H9 (cell line): ENCODE measurements at regions not wholly inside any gene's neighbourhood (a gene's known extent, or its start where the extent isn't known, plus 50 kb on each side); places are given as distances from the start of the nearest gene placed in this dataset.

Source experiments
- DNase-seq: peaks from one replicate; pipeline ENCODE4 v3.0.0-alpha.2; 2017
- H2AFZ ChIP-seq: one replicate; pipeline ENCODE4 v1.6.1; 2013; ENCODE audit warnings: mild to moderate bottlenecking, low read length, control low read depth, moderate library complexity
- H2AK5ac ChIP-seq: 2 replicates; pipeline ENCODE4 v1.6.1; 2013; ENCODE audit warnings: low read length, control low read depth, mixed read lengths; ENCODE audit not compliant: insufficient read length
- H2BK120ac ChIP-seq: one replicate; pipeline ENCODE4 v1.6.1; 2013; ENCODE audit warnings: low read depth, mild to moderate bottlenecking, low read length, control low read depth, inconsistent platforms; ENCODE audit not compliant: poor library complexity, severe bottlenecking
- H2BK12ac ChIP-seq: 2 replicates; pipeline ENCODE4 v1.6.1; 2013; ENCODE audit warnings: low read length, control low read depth, mixed read lengths, low read depth; ENCODE audit not compliant: insufficient read length
- H2BK15ac ChIP-seq: 2 replicates; pipeline ENCODE4 v1.6.1; 2013; ENCODE audit warnings: low read depth, low read length, control low read depth
- H2BK20ac ChIP-seq: one replicate; pipeline ENCODE4 v1.6.1; 2013; ENCODE audit warnings: low read depth, mild to moderate bottlenecking, low read length, control low read depth, inconsistent platforms; ENCODE audit not compliant: poor library complexity, severe bottlenecking
- H2BK5ac ChIP-seq: 2 replicates; pipeline ENCODE4 v1.6.1; 2013; ENCODE audit warnings: low read length, control low read depth, mixed read lengths; ENCODE audit not compliant: insufficient read length
- H3K14ac ChIP-seq: 2 replicates; pipeline ENCODE4 v1.6.1; 2013; ENCODE audit warnings: low read length, control low read depth; ENCODE audit not compliant: insufficient read depth
- H3K18ac ChIP-seq: 2 replicates; pipeline ENCODE4 v1.6.1; 2013; ENCODE audit warnings: low read depth, mild to moderate bottlenecking, mixed read lengths, low read length, control low read depth; ENCODE audit not compliant: insufficient read length
- H3K23ac ChIP-seq: 2 replicates; pipeline ENCODE4 v1.6.1; 2013; ENCODE audit warnings: low read length, control low read depth, mixed read lengths, low read depth; ENCODE audit not compliant: insufficient read length
- H3K23me2 ChIP-seq: 2 replicates; pipeline ENCODE4 v1.6.1; 2013; ENCODE audit warnings: low read depth, mild to moderate bottlenecking, mixed read lengths, low read length, control low read depth; ENCODE audit not compliant: insufficient read length, poor library complexity, severe bottlenecking
- H3K27ac ChIP-seq: 2 replicates; pipeline ENCODE4 v1.5.1; 2013; ENCODE audit warnings: low read length, control low read depth, mixed read lengths, low read depth; ENCODE audit not compliant: insufficient read length
- H3K27me3 ChIP-seq: 2 replicates; pipeline ENCODE4 v1.6.1; 2013; ENCODE audit warnings: low read length, control low read depth, inconsistent platforms; ENCODE audit not compliant: insufficient read depth
- H3K4ac ChIP-seq: 2 replicates; pipeline ENCODE4 v1.6.1; 2013; ENCODE audit warnings: low read depth, mild to moderate bottlenecking, control low read depth, inconsistent platforms, low read length, moderate library complexity
- H3K4me1 ChIP-seq: 2 replicates; pipeline ENCODE4 v1.6.1; 2013; ENCODE audit warnings: low read length, control low read depth, inconsistent platforms; ENCODE audit not compliant: insufficient read depth
- H3K4me2 ChIP-seq: 2 replicates; pipeline ENCODE4 v1.6.1; 2013; ENCODE audit warnings: low read length, control low read depth, mixed read lengths; ENCODE audit not compliant: insufficient read length, insufficient read depth
- H3K56ac ChIP-seq: 2 replicates; pipeline ENCODE4 v1.6.1; 2013; ENCODE audit warnings: low read depth, mild to moderate bottlenecking, mixed read lengths, low read length, control low read depth; ENCODE audit not compliant: insufficient read length
- H3K79me1 ChIP-seq: 2 replicates; pipeline ENCODE4 v1.6.1; 2013; ENCODE audit warnings: low read depth, mild to moderate bottlenecking, moderate library complexity, low read length, control low read depth, inconsistent platforms; ENCODE audit not compliant: insufficient read depth, poor library complexity, severe bottlenecking
- H3K79me2 ChIP-seq: 2 replicates; pipeline ENCODE4 v1.6.1; 2013; ENCODE audit warnings: low read length, control low read depth, inconsistent platforms; ENCODE audit not compliant: insufficient read depth
- H3K9ac ChIP-seq: 2 replicates; pipeline ENCODE4 v1.6.1; 2013; ENCODE audit warnings: low read length, control low read depth, mixed read lengths; ENCODE audit not compliant: insufficient read length; ENCODE audit errors: extremely low read depth
- H3K9me3 ChIP-seq: one replicate; pipeline ENCODE4 v1.6.1; 2013; ENCODE audit warnings: low read depth, low read length, inconsistent platforms; ENCODE audit not compliant: control insufficient read depth
- H3T11ph ChIP-seq: one replicate; pipeline ENCODE4 v1.6.1; 2013; ENCODE audit warnings: mild to moderate bottlenecking, low read length, control low read depth, inconsistent platforms
- H4K20me1 ChIP-seq: one replicate; pipeline ENCODE4 v1.6.1; 2013; ENCODE audit not compliant: control insufficient read depth, insufficient read length, insufficient read depth
- H4K5ac ChIP-seq: 2 replicates; pipeline ENCODE4 v1.6.1; 2013; ENCODE audit warnings: low read depth, mild to moderate bottlenecking, mixed read lengths, low read length, control low read depth; ENCODE audit not compliant: insufficient read length
- H4K8ac ChIP-seq: replicated peaks from 2 replicates; pipeline ENCODE4 v1.6.1; 2013; ENCODE audit warnings: low read length, control low read depth, mixed read lengths, low read depth; ENCODE audit not compliant: insufficient read length
- H4K91ac ChIP-seq: 2 replicates; pipeline ENCODE4 v1.6.1; 2013; ENCODE audit warnings: low read depth, mild to moderate bottlenecking, moderate library complexity, mixed read lengths, low read length, control low read depth; ENCODE audit not compliant: insufficient read length
- H3K27ac Mint-ChIP-seq, 3 experiments: 2 replicates in 2 of 3; 3 replicates in 1 of 3; pipeline ENCODE4 v1.8.0; 2020 to 2021; ENCODE audit warnings: mixed read lengths in 3 of 3, mild to moderate bottlenecking in 1 of 3, moderate library complexity in 1 of 3
- H3K27me3 Mint-ChIP-seq: 2 replicates; pipeline ENCODE4 v1.8.0; 2021; ENCODE audit warnings: low read depth, mild to moderate bottlenecking, moderate library complexity, mixed read lengths
- H3K36me3 Mint-ChIP-seq, 3 experiments: 2 replicates in 2 of 3; 3 replicates in 1 of 3; pipeline ENCODE4 v1.8.0; 2020 to 2021; ENCODE audit warnings: low read depth in 3 of 3, mixed read lengths in 3 of 3; ENCODE audit not compliant: insufficient read depth in 1 of 3
- H3K4me1 Mint-ChIP-seq, 2 experiments: 2 replicates each; pipeline ENCODE4 v1.8.0; 2020; ENCODE audit warnings: mixed read lengths in 2 of 2
- H3K4me3 Mint-ChIP-seq, 2 experiments: 2 replicates in 1 of 2; 3 replicates in 1 of 2; pipeline ENCODE4 v1.8.0; 2020 to 2021; ENCODE audit warnings: mild to moderate bottlenecking in 2 of 2, mixed read lengths in 2 of 2, moderate library complexity in 1 of 2
- H3K9me3 Mint-ChIP-seq, 2 experiments: 2 replicates in 1 of 2; 3 replicates in 1 of 2; pipeline ENCODE4 v1.8.0; 2020; ENCODE audit warnings: mild to moderate bottlenecking in 2 of 2, mixed read lengths in 2 of 2, moderate library complexity in 1 of 2
- TF ChIP-seq, protein P1 (sequence below): fragments of 200-600 bp; sonication (generic); conservative IDR thresholded peaks from 3 replicates; pipeline ENCODE4 v1.8.0; 2021; ENCODE audit warnings: antibody characterized with exemption, mild to moderate bottlenecking

DNA sequence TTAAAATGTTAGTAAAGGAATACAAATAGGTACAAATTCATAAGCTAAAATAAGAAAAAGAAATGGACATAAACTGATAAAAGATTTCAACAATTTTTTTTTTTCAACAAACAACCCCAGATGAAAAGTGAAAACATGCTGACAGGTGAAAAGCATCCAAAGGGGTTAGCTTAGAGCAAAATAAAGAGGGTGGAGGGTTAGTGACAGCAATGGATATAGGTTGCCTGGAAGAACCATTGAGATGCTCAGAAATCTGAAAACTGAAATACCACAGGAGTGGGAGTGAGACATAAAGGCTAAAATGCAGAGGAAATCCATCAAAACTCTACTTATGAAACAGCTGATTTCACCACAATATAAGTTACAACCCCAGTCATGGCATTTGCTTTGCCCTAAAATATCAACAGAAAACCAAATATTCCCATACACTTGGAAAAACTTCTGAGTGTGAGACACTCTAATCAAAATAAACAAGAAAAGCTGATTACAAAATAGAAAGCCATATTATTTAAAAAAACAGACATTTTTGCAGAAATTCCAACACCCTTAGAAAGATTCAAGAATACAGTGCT is 136.3 kb upstream of the PLEKHG7 start:
- H3K4me1 Mint-ChIP-seq: peaks cover 2 to 3% of the 10 kb centered on the region in 2 experiments; a peak in 1 of 4 replicates
- Histone ChIP-seq H2BK12ac (no peak overlapping the region), H4K91ac (no peak overlapping the region), H2BK120ac (no peak overlapping the region), H3K27me3 (no peaks in the 10 kb centered on the region), H2BK15ac (no peak overlapping the region), H3K4ac (no peak overlapping the region), H3K18ac (no peak overlapping the region), H3K4me1 (no peaks in the 10 kb centered on the region; the same call in 1 of the 2 replicates), H3K23ac (no peak overlapping the region), H3K23me2 (no peaks in the 10 kb centered on the region), H2AK5ac (no peak overlapping the region), H3T11ph (no peak overlapping the region), H3K9ac (no peak overlapping the region), H3K9me3 (no peaks in the 10 kb centered on the region), H3K27ac (no peak overlapping the region), H2BK20ac (no peak overlapping the region), H3K79me1 (no peaks in the 10 kb centered on the region), H3K14ac (no peak overlapping the region), H2AFZ (no peak overlapping the region), H2BK5ac (no peak overlapping the region), H4K5ac (no peak overlapping the region), H4K8ac (no peak overlapping the region), H4K20me1 (no peaks in the 10 kb centered on the region), H3K56ac (no peak overlapping the region), H3K79me2 (no peaks in the 10 kb centered on the region), H3K4me2 (no peak overlapping the region)
- H3K36me3 Mint-ChIP-seq: no peaks in the 10 kb centered on the region
- H3K27ac Mint-ChIP-seq: no peak overlapping the region
- TF ChIP-seq, protein P1, sequence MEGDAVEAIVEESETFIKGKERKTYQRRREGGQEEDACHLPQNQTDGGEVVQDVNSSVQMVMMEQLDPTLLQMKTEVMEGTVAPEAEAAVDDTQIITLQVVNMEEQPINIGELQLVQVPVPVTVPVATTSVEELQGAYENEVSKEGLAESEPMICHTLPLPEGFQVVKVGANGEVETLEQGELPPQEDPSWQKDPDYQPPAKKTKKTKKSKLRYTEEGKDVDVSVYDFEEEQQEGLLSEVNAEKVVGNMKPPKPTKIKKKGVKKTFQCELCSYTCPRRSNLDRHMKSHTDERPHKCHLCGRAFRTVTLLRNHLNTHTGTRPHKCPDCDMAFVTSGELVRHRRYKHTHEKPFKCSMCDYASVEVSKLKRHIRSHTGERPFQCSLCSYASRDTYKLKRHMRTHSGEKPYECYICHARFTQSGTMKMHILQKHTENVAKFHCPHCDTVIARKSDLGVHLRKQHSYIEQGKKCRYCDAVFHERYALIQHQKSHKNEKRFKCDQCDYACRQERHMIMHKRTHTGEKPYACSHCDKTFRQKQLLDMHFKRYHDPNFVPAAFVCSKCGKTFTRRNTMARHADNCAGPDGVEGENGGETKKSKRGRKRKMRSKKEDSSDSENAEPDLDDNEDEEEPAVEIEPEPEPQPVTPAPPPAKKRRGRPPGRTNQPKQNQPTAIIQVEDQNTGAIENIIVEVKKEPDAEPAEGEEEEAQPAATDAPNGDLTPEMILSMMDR: no peak
- no peak for DNase-seq
- H3K9me3 Mint-ChIP-seq: no peaks in the 10 kb centered on the region
- no peak overlapping the region for H3K4me3 Mint-ChIP-seq
- H3K27me3 Mint-ChIP-seq: no peaks in the 10 kb centered on the region
